ENCODE measurements at regions not wholly inside any gene's neighbourhood (a gene's known extent, or its start where the extent isn't known, plus 50 kb on each side); places are given as distances from the start of the nearest gene placed in this dataset.

GRCh38 chr18:43875511-43875910 lies 598.2 kb upstream of the SYT4 start:
- ATAC-seq (no peak), DNase-seq (ENCODE audit: low spot score) (no peak)
- H3K4me3 Mint-ChIP-seq, result no peak overlapping the region
- H3K36me3 Mint-ChIP-seq, result no peaks in the 10 kb centered on the region
- no peaks in the 10 kb centered on the region for H3K9me3 Mint-ChIP-seq
- H3K27ac Mint-ChIP-seq, result no peak overlapping the region
- CTCF ChIA-PET, result no interaction called here
- peaks cover 17% of the 10 kb centered on the region for H3K4me1 Mint-ChIP-seq
- TF ChIP-seq JUN (CRISPR knock-in tag; IDR thresholded peaks at IDR 0.05), result no peak
- no peak for TF ChIP-seq NFE2L1 (CRISPR knock-in tag; IDR thresholded peaks at IDR 0.05)
- no peak for TF ChIP-seq USF2 (CRISPR knock-in tag; IDR thresholded peaks at IDR 0.05)
- TF ChIP-seq E2F5 (CRISPR knock-in tag; IDR thresholded peaks at IDR 0.05), result no peak
- H3K27me3 Mint-ChIP-seq (ENCODE audit: low read depth), result no peaks in the 10 kb centered on the region
- POLR2A ChIA-PET, result no interaction called here

- ATAC-seq (no peak), DNase-seq (ENCODE audit: low spot score) (no peak)
- ChIA-PET POLR2A (interaction anchor here (0.6 kb wide), 2 partner anchors 10 to 34 kb away, joined by 3 read pairs; no protein-coding TSS in a partner anchor), CTCF (no interaction called here)
- H3K4me3 Mint-ChIP-seq, result no peak overlapping the region
- H3K9me3 Mint-ChIP-seq, result no peaks in the 10 kb centered on the region
- H3K36me3 Mint-ChIP-seq, result no peaks in the 10 kb centered on the region
- no peaks in the 10 kb centered on the region for H3K27me3 Mint-ChIP-seq (ENCODE audit: low read depth)
- TF ChIP-seq HMGA2 (CRISPR knock-in tag; IDR thresholded peaks at IDR 0.05) (no peak), ZNF281 (CRISPR knock-in tag; IDR thresholded peaks at IDR 0.05) (no peak), ZNF317 (CRISPR knock-in tag; IDR thresholded peaks at IDR 0.05; ENCODE audit: borderline replicate concordance, low read depth) (no peak)
- H3K4me1 Mint-ChIP-seq, result peaks cover 17% of the 10 kb centered on the region
- H3K27ac Mint-ChIP-seq, result no peak overlapping the region
These were observed 599.0 kb upstream of the SYT4 start for GRCh38 chr18:43876286-43876685.

- CTCF ChIA-PET, result no interaction called here
- Mint-ChIP-seq H3K36me3 (no peaks in the 10 kb centered on the region), H3K4me3 (no peak overlapping the region), H3K9me3 (no peaks in the 10 kb centered on the region), H3K27me3 (ENCODE audit: low read depth) (no peaks in the 10 kb centered on the region), H3K27ac (no peak overlapping the region), H3K4me1 (peaks cover 17% of the 10 kb centered on the region)
- ATAC-seq, result 0 out of 2 replicates have a peak, but pooled peaks have one; percentile 34
- TF ChIP-seq ZNF512 (CRISPR knock-in tag; IDR thresholded peaks at IDR 0.05; ENCODE audit: borderline replicate concordance), result 0 out of 2 replicates have a peak, but pooled peaks have one; percentile 27
- no peak for TF ChIP-seq USF2 (CRISPR knock-in tag; IDR thresholded peaks at IDR 0.05)
- TF ChIP-seq GTF2I (CRISPR knock-in tag; conservative IDR thresholded peaks at IDR 0.05), result no peak
- no peak for TF ChIP-seq JAZF1 (CRISPR knock-in tag; IDR thresholded peaks at IDR 0.05)
- POLR2A ChIA-PET, result interaction anchor here (0.6 kb wide), 2 partner anchors 11 to 34 kb away, joined by 3 read pairs; no protein-coding TSS in a partner anchor
- DNase-seq (ENCODE audit: low spot score), result no peak
These were observed 599.5 kb upstream of the SYT4 start for GRCh38 chr18:43876748-43877147.

- H3K9me3 Mint-ChIP-seq, result no peaks in the 10 kb centered on the region
- TF ChIP-seq ZNF396 (CRISPR knock-in tag; IDR thresholded peaks at IDR 0.05; ENCODE audit: borderline replicate concordance) (no peak), IRF2 (CRISPR knock-in tag; IDR thresholded peaks at IDR 0.05; ENCODE audit: borderline replicate concordance, low read depth) (no peak), ZNF512 (CRISPR knock-in tag; IDR thresholded peaks at IDR 0.05; ENCODE audit: borderline replicate concordance) (peak; percentile 66; the same call in 1 of the 2 replicates), NFE2L1 (CRISPR knock-in tag; IDR thresholded peaks at IDR 0.05) (no peak)
- H3K27ac Mint-ChIP-seq, result no peak overlapping the region
- no peaks in the 10 kb centered on the region for H3K36me3 Mint-ChIP-seq
- DNase-seq (ENCODE audit: low spot score) (no peak), ATAC-seq (no peak)
- no peak overlapping the region for H3K4me3 Mint-ChIP-seq
- H3K4me1 Mint-ChIP-seq, result peaks cover 22% of the 10 kb centered on the region
- no peaks in the 10 kb centered on the region for H3K27me3 Mint-ChIP-seq (ENCODE audit: low read depth)
- ChIA-PET POLR2A (no interaction called here), CTCF (no interaction called here)
These were observed 600.5 kb upstream of the SYT4 start for GRCh38 chr18:43877616-43878321.
